ENCODE measurements at regions not wholly inside any gene's neighbourhood (a gene's known extent, or its start where the extent isn't known, plus 50 kb on each side); places are given as distances from the start of the nearest gene placed in this dataset.

GRCh38 chr4:111780965-111781364 lies 364.3 kb upstream of the FAM241A start:
- Histone ChIP-seq H3K27ac (ENCODE audit: low read depth, low read length) (no peak overlapping the region), H3K27me3 (ENCODE audit: control insufficient read depth, insufficient read depth, low read length) (no peaks in the 10 kb centered on the region), H3K4me1 (ENCODE audit: control insufficient read depth, insufficient read depth, low read length) (peaks cover 5% of the 10 kb centered on the region; the same call in 1 of the 2 replicates), H3K9me3 (ENCODE audit: control insufficient read depth, insufficient read depth, low read length) (no peaks in the 10 kb centered on the region), H3K36me3 (ENCODE audit: control insufficient read depth, insufficient read depth, low read length) (no peaks in the 10 kb centered on the region), H3K9ac (ENCODE audit: low read depth, low read length) (no peak overlapping the region), H3K4me3 (ENCODE audit: low read depth, low read length) (no peak overlapping the region)

GRCh38 chr4:111781611-111782010 lies 363.6 kb upstream of the FAM241A start:
- Histone ChIP-seq H3K27ac (ENCODE audit: low read depth, low read length) (no peak overlapping the region), H3K9ac (ENCODE audit: low read depth, low read length) (no peak overlapping the region), H3K4me3 (ENCODE audit: low read depth, low read length) (no peak overlapping the region), H3K36me3 (ENCODE audit: control insufficient read depth, insufficient read depth, low read length) (no peaks in the 10 kb centered on the region), H3K4me1 (ENCODE audit: control insufficient read depth, insufficient read depth, low read length) (peaks cover 5% of the 10 kb centered on the region; the same call in 1 of the 2 replicates), H3K9me3 (ENCODE audit: control insufficient read depth, insufficient read depth, low read length) (no peaks in the 10 kb centered on the region), H3K27me3 (ENCODE audit: control insufficient read depth, insufficient read depth, low read length) (no peaks in the 10 kb centered on the region)

- Histone ChIP-seq H3K4me1 (ENCODE audit: control insufficient read depth, insufficient read depth, low read length) (peaks cover 25% of the 10 kb centered on the region), H3K9ac (ENCODE audit: low read depth, low read length) (0 out of 2 replicates have a peak overlapping the region, but pooled peaks have one; percentile 37), H3K36me3 (ENCODE audit: control insufficient read depth, insufficient read depth, low read length) (no peaks in the 10 kb centered on the region), H3K27ac (ENCODE audit: low read depth, low read length) (no peak overlapping the region), H3K27me3 (ENCODE audit: control insufficient read depth, insufficient read depth, low read length) (peaks cover 16% of the 10 kb centered on the region), H3K4me3 (ENCODE audit: low read depth, low read length) (peak overlapping the region; percentile 58), H3K9me3 (ENCODE audit: control insufficient read depth, insufficient read depth, low read length) (no peaks in the 10 kb centered on the region)
These were observed 357.2 kb upstream of the FAM241A start for GRCh38 chr4:111788099-111788498.

DNA sequence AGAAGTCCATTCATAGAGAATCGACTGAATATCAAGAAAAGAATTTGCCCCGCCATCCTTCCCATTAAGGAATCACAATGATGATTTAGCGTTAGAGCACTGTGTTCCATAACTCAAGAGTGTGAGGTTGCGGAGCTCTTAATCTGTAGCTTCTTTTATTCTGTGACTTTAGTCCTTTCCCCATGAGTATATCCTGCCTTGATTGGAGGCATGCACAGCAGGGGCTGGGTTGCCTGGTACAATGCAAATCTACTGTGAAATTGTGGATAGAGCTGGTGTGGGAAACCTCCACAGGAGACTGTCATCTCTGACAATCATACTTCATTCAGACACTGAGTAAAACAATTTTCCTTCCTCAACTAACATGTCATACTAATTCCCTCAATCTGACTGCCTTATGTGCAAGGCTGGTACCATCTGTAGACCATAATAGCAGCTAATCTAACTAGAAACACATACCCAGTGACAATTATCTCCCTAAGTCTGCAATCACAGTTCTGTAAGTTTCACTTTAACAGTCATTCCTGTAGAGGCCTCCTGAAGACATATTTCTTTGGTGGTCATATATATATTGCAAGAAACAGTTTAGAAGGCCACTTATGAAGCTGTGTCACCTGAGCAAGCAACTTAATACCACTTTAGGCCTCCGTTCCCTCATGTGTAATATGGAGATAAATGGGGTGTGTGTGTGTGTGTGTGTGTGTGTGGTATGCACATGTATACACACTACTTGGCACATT lies 355.2 kb upstream of the FAM241A start:
- H3K36me3 ChIP-seq (ENCODE audit: control insufficient read depth, insufficient read depth, low read length) = no peaks in the 10 kb centered on the region
- H3K4me1 ChIP-seq (ENCODE audit: control insufficient read depth, insufficient read depth, low read length) = peaks cover 37% of the 10 kb centered on the region
- peaks cover 16% of the 10 kb centered on the region for H3K27me3 ChIP-seq (ENCODE audit: control insufficient read depth, insufficient read depth, low read length)
- H3K9ac ChIP-seq (ENCODE audit: low read depth, low read length) = no peak overlapping the region
- H3K27ac ChIP-seq (ENCODE audit: low read depth, low read length) = no peak overlapping the region
- H3K9me3 ChIP-seq (ENCODE audit: control insufficient read depth, insufficient read depth, low read length) = no peaks in the 10 kb centered on the region
- H3K4me3 ChIP-seq (ENCODE audit: low read depth, low read length) = no peak overlapping the region

DNA sequence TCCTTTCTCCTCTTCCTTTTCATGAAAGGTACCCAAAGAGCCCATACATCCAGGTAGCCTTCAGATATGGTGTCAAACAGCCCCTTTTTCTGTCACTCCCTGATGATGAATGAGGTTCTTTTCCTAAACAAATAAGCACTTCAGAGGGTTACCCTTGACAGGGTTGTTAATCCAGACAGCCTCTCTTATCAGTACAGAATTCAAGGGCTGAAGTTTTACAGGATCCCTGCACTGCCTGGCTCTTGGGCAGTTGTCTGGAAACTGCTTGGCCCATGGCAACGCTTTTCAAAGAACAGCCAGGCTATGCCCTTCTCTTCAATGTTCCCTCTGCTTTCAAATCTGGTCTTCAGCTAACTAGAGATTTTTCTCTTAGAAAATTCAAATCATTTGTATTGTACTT lies 352.6 kb upstream of the FAM241A start:
- no peak overlapping the region for H3K9ac ChIP-seq (ENCODE audit: low read depth, low read length)
- no peaks in the 10 kb centered on the region for H3K36me3 ChIP-seq (ENCODE audit: control insufficient read depth, insufficient read depth, low read length)
- peaks cover 30% of the 10 kb centered on the region for H3K4me1 ChIP-seq (ENCODE audit: control insufficient read depth, insufficient read depth, low read length)
- H3K27ac ChIP-seq (ENCODE audit: low read depth, low read length) = no peak overlapping the region
- peaks cover 16% of the 10 kb centered on the region for H3K27me3 ChIP-seq (ENCODE audit: control insufficient read depth, insufficient read depth, low read length)
- no peak overlapping the region for H3K4me3 ChIP-seq (ENCODE audit: low read depth, low read length)
- H3K9me3 ChIP-seq (ENCODE audit: control insufficient read depth, insufficient read depth, low read length) = no peaks in the 10 kb centered on the region

DNA sequence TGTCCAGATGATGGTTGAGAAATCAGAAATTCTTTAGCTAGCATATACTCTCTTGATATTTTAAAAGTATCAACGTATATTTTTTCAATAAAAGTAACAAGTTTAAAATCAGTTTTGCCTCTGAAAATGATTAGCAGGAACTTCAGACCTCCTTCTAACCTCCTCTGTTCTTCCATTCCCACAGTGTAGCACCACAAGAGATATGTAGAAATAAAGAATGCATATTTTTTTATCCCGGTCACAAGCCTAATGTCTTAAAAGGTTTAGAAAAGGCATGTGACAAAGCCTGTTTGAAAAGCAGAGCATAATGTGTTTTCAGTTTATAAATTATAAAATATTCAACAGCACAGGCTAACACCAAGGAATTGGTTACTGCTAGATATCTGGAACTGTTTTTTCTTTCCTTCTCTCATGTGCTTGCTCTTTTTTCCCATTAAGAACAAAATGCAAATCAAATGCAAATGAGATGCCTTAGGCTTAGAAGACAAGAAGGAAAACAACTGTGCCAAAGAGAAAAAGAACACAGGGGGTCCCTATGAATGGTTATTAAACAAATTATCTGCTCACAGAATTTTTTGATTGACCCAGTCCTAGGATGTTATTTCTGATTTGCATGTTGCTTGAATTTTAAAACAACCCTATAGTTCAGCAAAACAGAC lies 351.7 kb upstream of the FAM241A start:
- H3K27ac ChIP-seq (ENCODE audit: low read depth, low read length) = peak overlapping the region; percentile 14
- no peak overlapping the region for H3K9ac ChIP-seq (ENCODE audit: low read depth, low read length)
- peaks cover 22% of the 10 kb centered on the region for H3K4me1 ChIP-seq (ENCODE audit: control insufficient read depth, insufficient read depth, low read length)
- H3K36me3 ChIP-seq (ENCODE audit: control insufficient read depth, insufficient read depth, low read length) = no peaks in the 10 kb centered on the region
- H3K9me3 ChIP-seq (ENCODE audit: control insufficient read depth, insufficient read depth, low read length) = no peaks in the 10 kb centered on the region
- H3K4me3 ChIP-seq (ENCODE audit: low read depth, low read length) = no peak overlapping the region
- peaks cover 10% of the 10 kb centered on the region for H3K27me3 ChIP-seq (ENCODE audit: control insufficient read depth, insufficient read depth, low read length)

DNA sequence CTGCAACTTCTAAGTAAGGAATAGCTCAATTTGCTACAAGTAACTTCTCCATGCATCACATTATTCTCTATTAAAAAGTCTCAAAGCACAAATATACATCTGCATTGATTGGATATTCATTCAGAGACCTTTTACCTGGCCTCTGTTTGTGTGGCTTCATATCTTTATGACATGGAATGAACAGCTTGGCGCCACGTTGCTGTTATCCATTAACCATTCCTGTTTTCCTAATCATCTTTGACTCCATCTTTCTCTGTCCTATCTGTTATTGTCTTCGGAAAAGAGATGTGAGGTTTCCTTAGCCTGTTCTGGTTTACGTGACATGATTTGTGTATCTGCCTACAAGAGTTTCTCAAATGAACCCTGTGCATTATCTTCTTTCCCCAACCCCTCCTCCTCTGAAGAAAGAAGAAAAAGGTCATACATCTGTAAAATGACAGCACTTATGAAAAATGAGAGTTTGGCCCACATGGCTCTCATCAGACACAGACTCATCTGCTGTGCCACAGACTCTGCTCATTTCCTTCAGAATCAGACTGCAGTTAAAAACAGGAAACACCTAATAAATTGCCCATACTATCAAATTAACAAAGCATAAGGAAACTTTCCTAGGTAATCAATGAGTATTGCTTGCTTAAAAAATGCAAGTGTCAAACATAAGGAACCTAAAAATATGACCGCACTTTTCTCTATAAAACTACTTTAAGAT lies 347.6 kb upstream of the FAM241A start:
- Histone ChIP-seq H3K9ac (ENCODE audit: low read depth, low read length) (no peak overlapping the region), H3K4me3 (ENCODE audit: low read depth, low read length) (no peak overlapping the region), H3K27me3 (ENCODE audit: control insufficient read depth, insufficient read depth, low read length) (no peaks in the 10 kb centered on the region), H3K4me1 (ENCODE audit: control insufficient read depth, insufficient read depth, low read length) (peaks cover 17% of the 10 kb centered on the region), H3K27ac (ENCODE audit: low read depth, low read length) (peak overlapping the region; percentile 9), H3K36me3 (ENCODE audit: control insufficient read depth, insufficient read depth, low read length) (no peaks in the 10 kb centered on the region), H3K9me3 (ENCODE audit: control insufficient read depth, insufficient read depth, low read length) (no peaks in the 10 kb centered on the region)

- H3K4me1 ChIP-seq (ENCODE audit: control insufficient read depth, insufficient read depth, low read length) = peaks cover 5% of the 10 kb centered on the region
- no peak overlapping the region for H3K4me3 ChIP-seq (ENCODE audit: low read depth, low read length)
- no peak overlapping the region for H3K27ac ChIP-seq (ENCODE audit: low read depth, low read length)
- H3K9ac ChIP-seq (ENCODE audit: low read depth, low read length) = no peak overlapping the region
- H3K27me3 ChIP-seq (ENCODE audit: control insufficient read depth, insufficient read depth, low read length) = no peaks in the 10 kb centered on the region
- no peaks in the 10 kb centered on the region for H3K9me3 ChIP-seq (ENCODE audit: control insufficient read depth, insufficient read depth, low read length)
- no peaks in the 10 kb centered on the region for H3K36me3 ChIP-seq (ENCODE audit: control insufficient read depth, insufficient read depth, low read length)
These were observed 346.4 kb upstream of the FAM241A start for GRCh38 chr4:111798840-111799239.

GRCh38 chr4:111800551-111800950 lies 344.7 kb upstream of the FAM241A start:
- Histone ChIP-seq H3K4me3 (ENCODE audit: low read depth, low read length) (no peak overlapping the region), H3K4me1 (ENCODE audit: control insufficient read depth, insufficient read depth, low read length) (no peaks in the 10 kb centered on the region), H3K9me3 (ENCODE audit: control insufficient read depth, insufficient read depth, low read length) (no peaks in the 10 kb centered on the region), H3K27ac (ENCODE audit: low read depth, low read length) (no peak overlapping the region), H3K9ac (ENCODE audit: low read depth, low read length) (no peak overlapping the region), H3K27me3 (ENCODE audit: control insufficient read depth, insufficient read depth, low read length) (peaks cover 14% of the 10 kb centered on the region), H3K36me3 (ENCODE audit: control insufficient read depth, insufficient read depth, low read length) (no peaks in the 10 kb centered on the region)

DNA sequence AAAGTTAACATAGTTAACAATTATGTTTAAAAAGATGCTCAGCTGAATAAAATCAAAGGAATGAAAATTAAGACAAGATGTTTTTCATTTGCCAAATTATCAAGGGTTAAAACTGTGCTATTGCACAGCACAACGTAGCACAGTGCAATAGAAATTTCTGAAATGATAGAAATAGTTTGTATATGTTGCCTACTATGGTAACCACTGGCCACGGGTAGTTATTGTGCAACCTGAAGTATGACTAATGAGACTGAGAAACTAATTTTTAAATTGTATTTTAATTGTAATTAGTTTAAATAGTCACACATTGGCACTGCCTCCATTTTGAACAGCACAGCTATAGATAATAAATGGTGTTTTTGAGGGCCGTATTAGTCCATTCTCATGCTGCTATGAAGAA lies 343.1 kb upstream of the FAM241A start:
- Histone ChIP-seq H3K4me3 (ENCODE audit: low read depth, low read length) (no peak overlapping the region), H3K27me3 (ENCODE audit: control insufficient read depth, insufficient read depth, low read length) (peaks cover 30% of the 10 kb centered on the region), H3K9ac (ENCODE audit: low read depth, low read length) (no peak overlapping the region), H3K27ac (ENCODE audit: low read depth, low read length) (no peak overlapping the region), H3K9me3 (ENCODE audit: control insufficient read depth, insufficient read depth, low read length) (no peaks in the 10 kb centered on the region), H3K4me1 (ENCODE audit: control insufficient read depth, insufficient read depth, low read length) (peaks cover 1% of the 10 kb centered on the region; the same call in 1 of the 2 replicates), H3K36me3 (ENCODE audit: control insufficient read depth, insufficient read depth, low read length) (no peaks in the 10 kb centered on the region)

- Histone ChIP-seq H3K27me3 (ENCODE audit: control insufficient read depth, insufficient read depth, low read length) (peaks cover 68% of the 10 kb centered on the region), H3K36me3 (ENCODE audit: control insufficient read depth, insufficient read depth, low read length) (no peaks in the 10 kb centered on the region), H3K9me3 (ENCODE audit: control insufficient read depth, insufficient read depth, low read length) (no peaks in the 10 kb centered on the region), H3K4me3 (ENCODE audit: low read depth, low read length) (no peak overlapping the region), H3K4me1 (ENCODE audit: control insufficient read depth, insufficient read depth, low read length) (peaks cover 20% of the 10 kb centered on the region), H3K9ac (ENCODE audit: low read depth, low read length) (no peak overlapping the region), H3K27ac (ENCODE audit: low read depth, low read length) (no peak overlapping the region)
These were observed 338.9 kb upstream of the FAM241A start for GRCh38 chr4:111806331-111806730.

Measured in HUES48 (cell line).